ENCODE measurements at regions not wholly inside any gene's neighbourhood (a gene's known extent, or its start where the extent isn't known, plus 50 kb on each side); places are given as distances from the start of the nearest gene placed in this dataset.
"Not testable (repeated sequence)": the region's sequence is repeated elsewhere in the genome, so short reads cannot be mapped to it uniquely, and the experiment has no call there.

- no peak for DNase-seq (ENCODE audit: low spot score)
Observed at GRCh38 chr10:28354511-28354910, 51.6 kb upstream of the MPP7 start.

DNA sequence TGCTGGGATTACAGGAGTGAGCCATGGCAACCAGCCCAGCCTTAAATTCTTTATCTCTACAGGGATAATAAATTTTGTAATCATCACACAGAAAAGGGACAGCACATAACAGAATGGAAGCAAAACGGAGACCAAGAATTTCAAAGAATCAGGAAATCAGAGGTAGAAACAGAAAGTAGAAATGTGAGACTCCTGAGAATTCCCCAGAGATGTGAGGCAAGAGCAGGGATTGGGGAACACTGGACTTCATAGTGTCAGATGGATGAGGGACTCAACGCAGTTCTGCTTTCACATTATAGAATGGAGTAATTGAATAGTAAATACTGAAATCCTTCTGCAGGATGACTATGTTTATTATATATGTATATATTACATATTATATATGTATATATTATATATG lies 52.5 kb upstream of the MPP7 start:
- DNase-seq (ENCODE audit: low spot score) = no peak

GRCh38 chr10:28359334-28359733 lies 56.5 kb upstream of the MPP7 start:
- no peak for DNase-seq (ENCODE audit: low spot score)

- no peak for DNase-seq (ENCODE audit: low spot score)
Observed at GRCh38 chr10:28360175-28360574, 57.3 kb upstream of the MPP7 start.

GRCh38 chr10:28363376-28363775 lies 60.5 kb upstream of the MPP7 start:
- DNase-seq (ENCODE audit: low spot score) = no peak

DNA sequence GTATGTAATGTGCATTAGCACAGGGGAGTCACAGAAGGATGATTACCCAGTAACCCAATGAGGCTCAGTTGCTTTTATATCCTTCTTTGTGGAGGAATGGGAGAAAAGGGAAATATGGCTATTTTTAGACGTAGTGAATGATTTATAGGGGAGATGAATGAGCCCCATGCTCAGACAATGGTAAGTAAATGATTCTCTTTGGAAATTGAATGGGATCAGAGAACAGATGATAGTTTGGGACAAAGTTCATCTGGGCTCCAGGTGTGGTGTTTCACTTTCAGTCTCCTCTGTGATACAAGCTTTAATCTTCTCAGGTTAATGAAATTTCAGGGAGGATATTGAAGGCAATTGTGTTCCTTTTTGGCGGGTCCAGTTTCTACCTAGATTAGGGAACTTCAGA lies 63.0 kb upstream of the MPP7 start:
- no peak for DNase-seq (ENCODE audit: low spot score)

DNA sequence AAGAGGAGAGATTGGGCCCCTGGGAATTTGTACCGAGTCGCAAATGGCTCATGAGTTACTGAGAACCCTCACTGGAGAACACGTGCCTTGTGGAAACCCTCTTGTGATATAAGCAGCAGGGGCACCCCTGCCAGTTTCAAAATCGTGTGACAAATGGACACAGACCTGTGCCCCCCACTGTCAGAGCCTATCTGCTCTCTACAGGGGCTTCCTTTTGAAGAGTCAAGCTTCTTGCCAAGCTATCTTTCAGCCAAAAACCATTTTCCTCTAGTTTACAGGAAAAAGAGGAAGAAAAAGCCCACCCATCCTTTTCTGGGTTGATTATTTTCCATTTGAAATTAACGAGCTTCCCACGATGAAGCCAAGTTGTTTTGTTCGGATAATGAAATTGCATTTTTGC lies 64.1 kb upstream of the MPP7 start:
- DNase-seq (ENCODE audit: low spot score) = no peak

GRCh38 chr10:28367413-28367812 lies 64.5 kb upstream of the MPP7 start:
- DNase-seq (ENCODE audit: low spot score) = no peak

DNA sequence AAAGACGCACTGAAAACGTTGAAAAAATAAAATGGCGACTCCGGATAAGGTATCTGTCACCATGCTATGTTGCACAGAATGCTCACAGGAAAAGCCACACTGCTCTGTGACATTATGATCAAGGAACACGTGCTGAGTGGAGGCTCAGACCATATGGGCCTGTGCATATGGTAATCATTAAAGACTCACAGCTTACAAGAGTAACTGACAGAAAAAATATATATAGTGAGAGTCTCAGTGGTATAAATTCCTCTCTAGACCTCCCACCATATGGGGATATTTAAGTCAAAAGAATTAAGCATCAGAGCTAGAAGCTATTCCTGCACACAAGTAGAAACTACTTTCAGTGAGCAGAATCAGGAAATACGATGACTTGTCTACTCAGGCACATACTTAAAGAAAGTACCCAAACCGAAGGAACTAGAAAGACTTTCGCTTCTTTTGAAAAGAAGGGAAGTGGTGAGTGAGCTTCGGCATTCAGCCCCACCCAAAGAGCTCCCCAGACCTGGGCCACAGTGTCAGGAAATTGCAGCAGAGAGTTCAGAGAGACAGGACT lies 65.1 kb upstream of the MPP7 start:
- peak; percentile 84 for DNase-seq (ENCODE audit: low spot score)

- DNase-seq (ENCODE audit: low spot score) = no peak
Observed at GRCh38 chr10:28370107-28370835, 67.4 kb upstream of the MPP7 start.

DNA sequence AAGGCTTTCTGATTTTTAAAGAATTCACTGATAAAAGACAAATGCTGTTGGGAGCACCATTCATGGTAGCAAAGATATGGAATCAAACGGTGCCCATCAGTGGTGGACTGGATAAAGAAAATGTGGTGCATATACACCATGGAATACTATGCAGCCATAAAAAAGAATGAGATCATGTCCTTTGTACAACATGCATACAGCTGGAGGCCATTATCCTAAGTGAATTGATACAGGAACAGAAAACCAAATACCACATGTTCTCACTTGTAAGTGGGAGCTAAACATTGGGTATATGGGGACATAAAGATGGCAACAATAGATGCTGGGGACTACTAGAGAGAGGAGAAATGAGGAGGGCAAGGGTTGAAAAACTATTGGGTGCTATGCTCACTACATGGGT lies 68.8 kb upstream of the MPP7 start:
- DNase-seq (ENCODE audit: low spot score) = not testable (repeated sequence)

DNA sequence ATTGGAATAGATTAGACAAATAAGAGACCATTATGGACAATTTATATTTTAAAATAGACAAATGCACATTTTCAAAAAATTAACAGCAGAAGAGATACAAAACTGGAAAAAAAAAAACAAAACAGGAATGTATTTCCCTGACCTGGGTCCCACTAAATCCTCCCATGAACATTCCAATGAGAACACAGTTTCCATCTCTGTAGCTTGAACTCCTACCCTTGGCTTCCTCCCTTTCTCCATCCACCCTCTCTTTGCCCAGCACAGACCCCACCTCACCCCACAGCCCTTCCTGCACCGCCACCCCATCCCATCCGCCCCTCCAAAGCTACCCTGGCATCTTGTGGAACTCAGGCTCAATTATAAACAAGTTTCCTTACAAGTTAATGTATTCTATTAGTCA lies 71.2 kb upstream of the MPP7 start:
- no peak for DNase-seq (ENCODE audit: low spot score)

GRCh38 chr10:28375399-28376354 lies 72.8 kb upstream of the MPP7 start:
- no peak for DNase-seq (ENCODE audit: low spot score)

DNA sequence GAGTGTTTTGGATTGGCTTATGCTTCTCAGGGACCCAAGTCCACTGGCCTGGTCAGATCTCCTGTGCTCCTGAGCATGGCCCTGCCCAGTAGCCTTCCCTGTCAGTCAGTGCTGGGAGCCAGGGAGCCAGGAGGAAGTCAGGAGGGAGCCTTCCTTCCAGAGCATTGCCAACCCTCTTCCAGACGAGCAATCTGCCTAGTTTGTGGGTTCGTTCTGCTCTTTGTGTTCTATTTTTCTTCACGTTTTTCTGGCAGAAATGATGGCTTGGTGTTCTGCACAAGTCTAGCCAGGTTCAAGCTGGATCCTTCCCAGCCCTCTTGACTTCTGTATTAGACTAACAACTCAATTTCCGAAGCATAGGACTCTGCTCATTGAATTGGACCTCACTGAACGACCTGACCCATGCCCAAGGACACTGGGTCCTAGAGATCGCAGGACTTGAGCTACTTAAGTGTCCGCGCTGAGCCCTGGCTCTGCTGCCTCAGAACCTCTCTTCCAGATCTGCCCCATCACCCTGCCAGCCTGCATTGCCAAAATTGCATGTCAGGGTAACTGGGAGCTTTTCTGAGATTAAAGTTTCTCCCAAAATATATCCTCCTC lies 76.2 kb upstream of the MPP7 start:
- DNase-seq (ENCODE audit: low spot score) = no peak

DNA sequence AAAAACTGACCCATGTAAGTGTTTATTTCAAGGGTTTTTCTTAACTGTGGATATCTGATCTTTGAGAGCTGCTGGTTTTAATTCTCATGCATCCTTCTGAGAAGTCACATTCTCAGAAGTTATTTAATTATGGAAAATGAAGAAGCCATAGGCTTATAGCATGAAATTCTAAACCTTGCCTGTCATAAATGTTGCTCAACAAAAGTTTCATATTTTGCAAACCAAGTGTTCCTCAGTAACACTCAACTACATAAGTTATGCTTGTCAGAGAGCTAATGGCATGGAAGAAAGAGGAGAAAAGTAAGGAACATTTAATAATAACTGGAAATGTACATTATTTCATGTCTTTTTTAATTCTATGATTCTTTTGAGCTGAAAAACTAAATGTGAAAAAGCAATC lies 78.6 kb upstream of the MPP7 start:
- DNase-seq (ENCODE audit: low spot score) = no peak

DNA sequence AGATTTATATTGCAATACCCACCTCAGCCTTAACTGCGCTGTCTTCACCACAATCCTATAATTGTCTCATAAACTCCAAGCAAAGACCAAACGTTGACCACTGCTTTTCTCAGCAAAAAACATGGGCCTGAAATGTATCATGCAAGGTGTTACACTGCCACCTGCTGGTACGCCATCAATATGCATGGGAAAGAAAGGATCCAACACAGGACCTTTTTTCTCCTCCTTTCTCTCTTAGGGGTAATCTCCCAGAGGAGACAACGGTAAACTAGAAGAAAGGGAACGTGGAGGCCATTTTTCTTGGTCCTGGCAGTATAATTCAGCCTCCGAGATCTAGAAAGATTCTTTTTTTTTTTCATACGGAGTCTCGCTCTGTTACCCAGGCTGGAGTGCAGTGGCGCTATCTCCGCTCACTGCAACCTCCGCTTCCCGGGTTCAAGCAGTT lies 79.1 kb upstream of the MPP7 start:
- DNase-seq (ENCODE audit: low spot score) = peak; percentile 92

- no peak for DNase-seq (ENCODE audit: low spot score)
Observed at GRCh38 chr10:28382525-28383269, 79.8 kb upstream of the MPP7 start.

- DNase-seq (ENCODE audit: low spot score) = no peak
Observed at GRCh38 chr10:28384557-28384956, 81.7 kb upstream of the MPP7 start.

DNA sequence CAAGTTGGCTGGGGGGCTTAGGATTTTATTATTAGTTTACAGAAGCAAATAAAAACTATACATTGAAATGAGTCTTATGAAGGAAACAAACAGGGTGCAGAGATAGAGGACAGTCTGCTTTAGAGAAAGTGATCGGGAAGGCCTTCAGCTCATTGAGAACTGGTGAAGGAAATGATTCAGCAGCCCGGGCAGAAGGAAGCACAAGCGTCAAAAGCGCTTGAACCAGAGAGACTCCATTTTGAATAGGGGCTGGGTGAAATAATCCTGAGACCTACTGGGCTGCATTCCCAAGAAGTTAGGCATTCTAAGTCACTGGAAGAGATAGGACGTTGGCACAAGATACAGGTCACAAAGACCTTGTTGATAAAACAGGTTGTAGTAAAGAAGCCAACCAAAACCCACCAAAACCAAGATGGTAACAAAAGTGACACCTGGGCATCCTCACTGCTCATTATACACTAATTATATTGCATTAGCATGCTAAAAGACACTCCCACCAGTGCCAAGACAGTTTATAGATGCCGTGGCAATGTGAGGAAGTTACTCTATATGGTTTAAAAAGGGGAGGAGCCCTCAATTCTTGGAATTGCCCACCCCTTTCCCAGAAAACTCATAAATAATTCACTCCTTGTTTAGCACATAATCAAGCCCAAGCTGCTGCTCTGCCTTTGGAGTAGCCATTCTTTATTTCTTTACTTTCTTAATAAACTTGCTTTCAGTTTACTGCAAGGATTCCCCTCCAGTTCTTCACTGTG lies 83.1 kb upstream of the MPP7 start:
- no peak for DNase-seq (ENCODE audit: low spot score)

- no peak for DNase-seq (ENCODE audit: low spot score)
Observed at GRCh38 chr10:28386503-28386868, 83.6 kb upstream of the MPP7 start.

GRCh38 chr10:28387140-28387539 lies 84.3 kb upstream of the MPP7 start:
- DNase-seq (ENCODE audit: low spot score) = no peak
